ENCODE measurements at regions not wholly inside any gene's neighbourhood (a gene's known extent, or its start where the extent isn't known, plus 50 kb on each side); places are given as distances from the start of the nearest gene placed in this dataset.
"Not testable (repeated sequence)": the region's sequence is repeated elsewhere in the genome, so short reads cannot be mapped to it uniquely, and the experiment has no call there.

DNA sequence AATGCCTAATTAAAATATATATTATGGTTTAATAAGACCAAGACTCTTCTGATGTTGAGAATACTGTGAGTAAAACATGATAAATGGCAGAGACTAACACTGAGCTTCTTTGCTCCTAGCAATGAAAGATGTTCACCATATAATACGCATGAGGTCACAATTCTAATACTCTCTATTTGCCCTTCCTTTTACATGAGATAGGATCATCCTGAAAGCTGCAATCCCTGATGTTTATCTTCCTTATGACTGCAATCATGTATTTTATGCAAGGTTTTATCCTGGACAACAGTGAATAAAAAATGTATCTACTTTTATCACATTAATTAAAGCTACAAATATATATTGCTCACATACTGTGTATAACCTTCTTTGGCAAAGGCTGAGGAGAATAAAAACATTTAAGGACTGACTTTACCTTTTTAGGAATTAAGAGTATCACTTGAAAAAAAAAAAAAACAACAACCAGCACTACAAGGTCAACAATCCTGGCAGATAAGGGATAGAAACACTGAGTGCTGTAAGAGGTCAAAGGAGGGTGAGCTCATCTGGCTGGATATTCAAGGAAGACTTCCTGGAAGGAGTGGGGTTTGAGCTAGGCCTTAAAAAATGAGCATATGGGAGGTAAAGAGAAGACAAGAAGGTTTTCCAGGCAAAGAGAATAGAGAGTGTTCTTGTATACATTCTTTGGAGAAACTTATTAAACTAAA is 99.9 kb downstream of the AREG start:
- DNase-seq (ENCODE audit: low read depth, low spot score) = no peak

GRCh38 chr4:74545448-74545847 is 100.5 kb downstream of the AREG start:
- no peak for DNase-seq (ENCODE audit: low read depth, low spot score)

DNA sequence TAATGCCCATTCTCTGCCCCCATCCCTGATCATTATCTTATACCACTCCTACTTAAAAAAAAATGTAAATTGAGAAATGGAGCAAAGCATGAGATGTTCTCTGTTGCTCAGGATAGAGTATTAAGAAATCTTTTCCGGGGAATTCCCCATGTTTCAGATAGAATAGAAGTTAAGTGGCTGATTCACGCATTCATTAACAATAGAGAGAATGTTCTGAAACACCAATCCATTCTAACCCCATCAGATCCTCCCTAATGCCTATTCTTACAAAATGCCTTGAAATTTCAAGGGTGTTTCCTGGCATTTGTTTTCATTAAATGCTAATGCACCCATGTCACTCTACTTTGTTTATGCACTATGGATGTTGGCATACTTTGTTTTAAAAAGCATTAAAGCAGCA is 101.1 kb downstream of the AREG start:
- DNase-seq (ENCODE audit: low read depth, low spot score) = no peak

- no peak for DNase-seq (ENCODE audit: low read depth, low spot score)
These were observed 102.1 kb downstream of the AREG start for GRCh38 chr4:74547042-74547441.

GRCh38 chr4:74548561-74548960 is 103.6 kb downstream of the AREG start:
- DNase-seq (ENCODE audit: low read depth, low spot score) = no peak

DNA sequence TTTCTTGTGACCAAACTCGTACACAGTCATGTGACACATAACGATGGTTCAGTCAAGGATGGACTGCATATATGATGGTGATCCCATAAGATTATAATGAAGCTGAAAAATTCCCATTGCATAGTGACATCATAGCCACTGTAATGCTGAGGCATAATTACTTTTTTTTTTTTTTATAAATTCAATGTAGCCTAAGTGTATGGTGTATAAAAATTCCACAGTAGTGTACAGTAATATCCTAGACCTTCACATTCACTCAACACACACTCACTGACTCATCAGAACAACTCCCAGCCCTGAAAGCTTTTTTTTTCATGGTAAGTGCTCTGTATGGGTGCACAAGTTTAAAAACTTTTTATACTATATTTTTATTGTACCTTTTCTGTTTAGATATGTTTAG is 105.0 kb downstream of the AREG start:
- no peak for DNase-seq (ENCODE audit: low read depth, low spot score)

DNA sequence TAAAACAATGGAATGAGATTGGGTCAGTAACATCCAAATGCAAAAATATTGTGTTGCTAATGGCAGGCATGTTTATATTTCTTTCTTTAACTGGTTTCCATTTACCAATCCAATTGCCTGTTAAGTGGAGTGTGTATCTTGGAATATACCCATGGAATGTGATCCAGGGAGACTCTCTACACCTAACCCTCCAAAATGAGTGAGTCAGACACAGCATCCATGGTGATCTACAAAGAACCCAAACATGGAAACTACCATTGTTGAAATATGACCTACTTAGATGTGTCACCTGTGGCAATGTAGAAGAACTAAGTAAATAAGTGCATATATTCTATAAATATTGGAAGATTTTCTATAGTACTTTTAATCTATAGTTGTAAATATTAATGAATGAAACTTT is 110.3 kb downstream of the AREG start:
- no peak for DNase-seq (ENCODE audit: low read depth, low spot score)

DNA sequence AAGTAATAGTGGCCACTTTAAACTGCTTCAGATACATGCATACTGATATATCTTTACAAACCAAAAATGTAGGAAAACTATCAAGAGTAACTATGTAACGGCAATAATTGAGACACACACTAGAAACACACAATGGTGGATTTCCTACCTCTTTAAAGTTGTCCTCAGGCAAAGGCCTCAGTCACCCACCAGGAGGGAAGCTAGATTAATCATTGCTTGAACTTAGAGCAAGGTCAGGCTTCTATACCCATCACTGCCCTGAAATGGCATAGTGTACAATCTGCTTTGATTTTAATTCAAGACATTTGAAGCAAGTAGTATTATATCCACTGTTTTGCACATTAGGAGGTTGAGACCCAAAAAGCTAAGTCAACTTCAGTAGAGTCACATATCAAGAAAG is 110.9 kb downstream of the AREG start:
- DNase-seq (ENCODE audit: low read depth, low spot score) = no peak

- no peak for DNase-seq (ENCODE audit: low read depth, low spot score)
These were observed 114.9 kb downstream of the AREG start for GRCh38 chr4:74559853-74560252.

DNA sequence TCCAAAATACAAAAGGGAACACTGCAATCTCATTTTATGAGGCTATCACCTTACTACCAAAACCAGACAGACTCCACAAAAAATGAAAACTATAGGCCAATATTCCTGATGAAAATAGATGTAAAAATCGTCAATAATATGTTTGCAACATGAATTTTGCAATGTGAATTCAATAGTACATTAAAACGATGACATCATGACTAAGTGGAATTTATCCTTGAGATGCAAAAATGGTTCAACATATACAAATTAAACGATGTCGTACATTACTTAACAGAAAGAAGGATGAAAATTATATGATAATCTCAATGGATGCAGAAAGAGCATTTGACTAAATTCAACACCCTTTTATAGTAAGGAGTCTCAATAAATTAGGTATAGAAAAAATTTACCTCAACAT is 123.0 kb downstream of the AREG start:
- DNase-seq (ENCODE audit: low read depth, low spot score) = no peak

- no peak for DNase-seq (ENCODE audit: low read depth, low spot score)
These were observed 125.2 kb downstream of the AREG start for GRCh38 chr4:74570095-74570494.

GRCh38 chr4:74578329-74578728 is 133.4 kb downstream of the AREG start:
- DNase-seq (ENCODE audit: low read depth, low spot score) = no peak

GRCh38 chr4:74578865-74579264 is 133.9 kb downstream of the AREG start:
- DNase-seq (ENCODE audit: low read depth, low spot score) = not testable (repeated sequence)

DNA sequence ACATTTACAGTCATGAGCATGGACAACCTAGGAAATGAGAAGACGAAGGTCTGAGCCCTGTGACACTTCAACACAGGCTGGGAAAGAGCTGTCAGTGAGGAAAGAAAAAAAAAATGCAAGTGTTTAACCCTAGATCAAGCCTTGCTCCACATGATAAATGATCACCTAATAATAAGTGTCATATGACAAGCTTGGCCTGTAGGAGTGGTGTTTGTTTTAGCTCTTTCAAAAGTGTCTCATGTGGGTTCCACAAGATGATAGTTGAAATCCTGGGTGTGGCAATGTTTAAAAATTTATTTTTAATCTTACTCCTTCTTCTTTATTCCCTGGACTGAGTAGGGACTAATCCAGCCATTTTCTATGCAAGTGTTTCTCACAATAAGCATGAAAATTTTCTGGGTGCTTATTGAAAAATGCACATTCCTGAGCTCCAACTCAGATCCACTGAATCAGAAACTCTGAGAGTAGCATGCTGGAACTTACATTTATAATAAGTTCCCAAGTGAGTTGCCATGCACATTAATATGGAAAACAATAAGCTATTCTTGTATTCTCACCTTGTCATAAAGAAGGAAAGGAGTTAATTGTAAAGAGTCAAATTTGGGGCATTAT is 138.3 kb downstream of the AREG start:
- no peak for DNase-seq (ENCODE audit: low read depth, low spot score)

GRCh38 chr4:74583757-74584156 is 138.8 kb downstream of the AREG start:
- no peak for DNase-seq (ENCODE audit: low read depth, low spot score)

DNA sequence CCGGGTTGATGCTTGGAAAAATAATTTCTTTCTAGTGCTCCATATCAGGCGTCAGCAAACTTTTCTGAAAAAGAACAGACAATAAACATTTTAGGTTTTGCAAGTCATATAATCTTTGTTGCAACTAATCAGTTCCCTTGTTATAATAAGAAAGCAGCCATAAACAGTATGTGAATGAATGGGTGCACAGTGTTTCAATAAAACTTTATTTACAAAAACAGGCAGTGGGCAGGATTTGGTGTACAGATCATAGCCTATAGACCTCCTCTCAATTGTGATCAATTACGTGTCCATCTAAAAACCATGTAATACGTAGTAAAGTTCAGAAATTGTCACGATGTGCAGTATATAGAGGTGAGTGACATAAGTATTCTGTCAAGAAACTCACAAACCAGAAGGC is 143.4 kb downstream of the AREG start:
- DNase-seq (ENCODE audit: low read depth, low spot score) = no peak

GRCh38 chr4:74590476-74590875 is 145.5 kb downstream of the AREG start:
- DNase-seq (ENCODE audit: low read depth, low spot score) = no peak

GRCh38 chr4:74598611-74599325 is 153.8 kb downstream of the AREG start:
- no peak for DNase-seq (ENCODE audit: low read depth, low spot score)

- DNase-seq (ENCODE audit: low read depth, low spot score) = no peak
These were observed 158.2 kb downstream of the AREG start for GRCh38 chr4:74603186-74603585.

DNA sequence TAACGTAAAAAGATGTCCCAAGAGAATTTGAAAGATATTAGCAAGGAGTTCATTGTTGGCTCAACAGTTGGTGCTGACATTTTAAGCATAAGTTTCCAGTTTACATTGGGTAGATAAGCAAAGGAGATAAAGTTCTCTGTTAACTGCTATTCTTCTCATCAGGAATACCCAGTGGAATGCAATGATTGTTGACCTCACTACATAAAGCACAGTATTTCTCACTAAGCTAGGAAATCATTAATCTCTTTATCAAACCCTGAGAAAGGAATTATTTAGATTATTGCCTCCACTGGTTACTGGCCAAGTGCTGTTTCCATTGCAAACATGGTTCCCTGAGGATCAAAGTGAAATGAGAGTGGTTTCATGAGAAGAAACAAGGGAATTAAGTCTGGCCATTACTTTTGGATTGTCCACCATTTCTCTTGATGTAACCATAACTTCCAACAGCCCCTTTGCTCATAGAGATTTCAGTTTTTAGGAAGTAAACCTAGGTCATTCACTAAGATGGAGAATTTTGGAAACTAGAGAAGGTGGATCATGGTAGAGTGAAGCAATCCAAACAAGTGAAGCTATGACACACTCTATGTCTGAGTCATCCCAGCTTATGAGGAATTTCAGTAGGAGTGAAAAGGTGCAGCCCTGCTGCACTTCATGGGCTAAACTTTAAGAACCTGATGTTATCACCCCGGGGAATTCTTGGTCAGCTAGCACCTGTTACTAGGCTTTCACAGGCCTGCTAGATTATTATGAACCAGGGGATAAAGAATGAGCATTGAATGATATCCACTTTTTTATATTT is 163.4 kb downstream of the AREG start:
- DNase-seq (ENCODE audit: low read depth, low spot score) = no peak

- DNase-seq (ENCODE audit: low read depth, low spot score) = no peak
These were observed 165.6 kb downstream of the AREG start for GRCh38 chr4:74610491-74610890.

GRCh38 chr4:74612837-74613236 is 167.9 kb downstream of the AREG start:
- DNase-seq (ENCODE audit: low read depth, low spot score) = no peak

Measured in brain pericyte (primary cell).